IMR-90 (cell line): ENCODE measurements at regions not wholly inside any gene's neighbourhood (a gene's known extent, or its start where the extent isn't known, plus 50 kb on each side); places are given as distances from the start of the nearest gene placed in this dataset.

ENCODE experiments used
- ATAC-seq: fragments of 200-7000 bp; cut with Tn5 transposase; 2 replicates; pipeline ENCODE4 v1.9.1; 2020; ENCODE audit warnings: low read depth, mild to moderate bottlenecking, moderate library complexity
- BruUV-seq: library from RNA; stranded (reverse); fragments of 400-500 nt; replicated peaks from 2 replicates; lab custom pipeline; 2021; lab: Mats Ljungman, UMichigan
- CTCF ChIA-PET: fragments of 300-600 bp; formaldehyde crosslinking; extraction: SDS; loops from one replicate; lab custom pipeline; 2021; ENCODE audit warnings: antibody characterized with exemption; lab: Yijun Ruan, JAX
- POLR2A ChIA-PET: fragments of 300-600 bp; sonication (Branson Sonifier 250); formaldehyde crosslinking; loops from one replicate; lab custom pipeline; 2022; ENCODE audit warnings: antibody characterized with exemption; ENCODE audit not compliant: unreplicated experiment; lab: Charles Lee
- DNase-seq: peaks from one replicate; pipeline ENCODE4 v3.0.0; 2013
- H2AFZ ChIP-seq: replicated peaks from 2 replicates; pipeline ENCODE3; 2013; ENCODE audit warnings: low read length, mild to moderate bottlenecking; ENCODE audit not compliant: poor library complexity
- H2AK5ac ChIP-seq: 2 replicates; pipeline ENCODE4 v1.6.1; 2013; ENCODE audit warnings: low read depth, low read length, inconsistent platforms
- H2AK9ac ChIP-seq: replicated peaks from 2 replicates; pipeline ENCODE3; 2013; ENCODE audit warnings: mild to moderate bottlenecking, low read depth, low read length, moderate library complexity; ENCODE audit not compliant: poor library complexity
- H2BK120ac ChIP-seq: 2 replicates; pipeline ENCODE4 v1.6.1; 2013; ENCODE audit warnings: low read depth, low read length, inconsistent platforms
- H2BK15ac ChIP-seq: 3 replicates; pipeline ENCODE4 v1.6.1; 2013; ENCODE audit warnings: low read depth, low read length, inconsistent platforms
- H2BK20ac ChIP-seq: 2 replicates; pipeline ENCODE4 v1.6.1; 2013; ENCODE audit warnings: low read depth, mild to moderate bottlenecking, inconsistent platforms, low read length, moderate library complexity
- H2BK5ac ChIP-seq: 2 replicates; pipeline ENCODE4 v1.6.1; 2013; ENCODE audit warnings: mild to moderate bottlenecking, low read depth, low read length, inconsistent platforms; ENCODE audit not compliant: poor library complexity, severe bottlenecking
- H3K14ac ChIP-seq: replicated peaks from 2 replicates; pipeline ENCODE4 v1.6.1; 2013; ENCODE audit warnings: low read depth, low read length, inconsistent platforms
- H3K18ac ChIP-seq: 2 replicates; pipeline ENCODE4 v1.6.1; 2013; ENCODE audit warnings: low read depth, low read length, control low read depth
- H3K23ac ChIP-seq: 2 replicates; pipeline ENCODE4 v1.6.1; 2013; ENCODE audit warnings: low read depth, low read length, inconsistent platforms
- H3K27ac ChIP-seq: 2 replicates; pipeline ENCODE4 v1.5.1; 2013; ENCODE audit warnings: mild to moderate bottlenecking, control low read depth, low read length; ENCODE audit not compliant: insufficient read depth
- H3K27me3 ChIP-seq: 2 replicates; pipeline ENCODE4 v1.6.1; 2013; ENCODE audit warnings: low read length; ENCODE audit not compliant: control insufficient read depth, insufficient read depth
- H3K36me3 ChIP-seq: 2 replicates; pipeline ENCODE4 v1.6.1; 2013; ENCODE audit warnings: low read length, mixed read lengths; ENCODE audit not compliant: control insufficient read depth, insufficient read depth
- H3K4ac ChIP-seq: 2 replicates; pipeline ENCODE4 v1.6.1; 2013; ENCODE audit warnings: low read depth, low read length, inconsistent platforms
- H3K4me1 ChIP-seq: 2 replicates; pipeline ENCODE4 v1.6.1; 2013; ENCODE audit warnings: low read length, mixed read lengths; ENCODE audit not compliant: control insufficient read depth, insufficient read depth
- H3K4me2 ChIP-seq: 2 replicates; pipeline ENCODE4 v1.6.1; 2013; ENCODE audit warnings: low read depth, mild to moderate bottlenecking, control low read depth, low read length, moderate library complexity
- H3K4me3 ChIP-seq: 2 replicates; pipeline ENCODE4 v1.5.1; 2013; ENCODE audit warnings: low read depth, mild to moderate bottlenecking, control low read depth, low read length, moderate library complexity; ENCODE audit not compliant: insufficient read depth
- H3K56ac ChIP-seq: 2 replicates; pipeline ENCODE4 v1.6.1; 2013; ENCODE audit warnings: low read length, inconsistent platforms; ENCODE audit not compliant: insufficient read depth; ENCODE audit errors: extremely low read depth
- H3K79me1 ChIP-seq, 2 experiments: 2 replicates each; pipeline ENCODE4 v1.6.1; 2013; ENCODE audit warnings: low read length in 2 of 2, inconsistent platforms in 1 of 2, low read depth in 1 of 2
- H3K9ac ChIP-seq: 2 replicates; pipeline ENCODE4 v1.6.1; 2013; ENCODE audit warnings: low read depth, low read length, control low read depth
- H3K9me1 ChIP-seq: 2 replicates; pipeline ENCODE4 v1.6.1; 2013; ENCODE audit warnings: low read length, inconsistent platforms; ENCODE audit not compliant: insufficient read depth
- H3K9me3 ChIP-seq: 2 replicates; pipeline ENCODE4 v1.6.1; 2013; ENCODE audit warnings: low read length; ENCODE audit not compliant: control insufficient read depth, insufficient read depth
- H4K20me1 ChIP-seq: 2 replicates; pipeline ENCODE4 v1.6.1; 2013; ENCODE audit warnings: low read length, inconsistent platforms; ENCODE audit not compliant: insufficient read depth
- H4K5ac ChIP-seq: 2 replicates; pipeline ENCODE4 v1.6.1; 2013; ENCODE audit warnings: mild to moderate bottlenecking, low read depth, low read length, control low read depth
- H4K8ac ChIP-seq, 2 experiments: 2 replicates each; pipeline ENCODE4 v1.6.1; 2013; ENCODE audit warnings: low read depth in 2 of 2, low read length in 2 of 2, control low read depth in 1 of 2, inconsistent platforms in 1 of 2
- H4K91ac ChIP-seq: 2 replicates; pipeline ENCODE4 v1.6.1; 2013; ENCODE audit warnings: low read depth, low read length, inconsistent platforms; ENCODE audit not compliant: insufficient read depth
- BHLHE40 ChIP-seq: fragments of 150-350 bp; IDR thresholded peaks from 2 replicates; pipeline ENCODE4 v1.6.1; 2016; ENCODE audit warnings: mild to moderate bottlenecking, low read depth, low read length
- CEBPB ChIP-seq: IDR thresholded peaks from 2 replicates; pipeline ENCODE4 v1.6.1; 2012; ENCODE audit warnings: low read depth, low read length, improper control_type of control experiment
- CHD1 ChIP-seq: IDR thresholded peaks from 2 replicates; pipeline ENCODE4 v1.6.1; 2012; ENCODE audit warnings: low read depth, low read length, improper control_type of control experiment
- CTCF ChIP-seq: conservative IDR thresholded peaks from 2 replicates; pipeline ENCODE4 v1.5.1; 2012; ENCODE audit warnings: mild to moderate bottlenecking, low read depth, low read length, improper control_type of control experiment
- ELK1 ChIP-seq: fragments of 150-350 bp; IDR thresholded peaks from 2 replicates; pipeline ENCODE4 v1.6.1; 2016; ENCODE audit warnings: low read depth, mild to moderate bottlenecking, low read length, moderate library complexity, borderline replicate concordance
- FOS ChIP-seq: fragments of 150-350 bp; IDR thresholded peaks from 2 replicates; pipeline ENCODE4 v1.6.1; 2016; ENCODE audit warnings: low read depth, low read length
- MAFK ChIP-seq: IDR thresholded peaks from 2 replicates; pipeline ENCODE4 v1.6.1; 2012; ENCODE audit warnings: low read depth, low read length, improper control_type of control experiment
- MXI1 ChIP-seq: IDR thresholded peaks from 2 replicates; pipeline ENCODE4 v1.6.1; 2012; ENCODE audit warnings: low read depth, mild to moderate bottlenecking, low read length, moderate library complexity, borderline replicate concordance
- RAD21 ChIP-seq: IDR thresholded peaks from 2 replicates; pipeline ENCODE4 v1.6.1; 2012; ENCODE audit warnings: low read length, improper control_type of control experiment
- RFX5 ChIP-seq: IDR thresholded peaks from 2 replicates; pipeline ENCODE4 v1.8.0; 2012; ENCODE audit warnings: low read depth, mild to moderate bottlenecking, low read length, moderate library complexity
- SMC3 ChIP-seq: fragments of 150-350 bp; IDR thresholded peaks from 2 replicates; pipeline ENCODE4 v1.6.1; 2016; ENCODE audit warnings: low read depth, mild to moderate bottlenecking, antibody characterized with exemption, low read length, moderate library complexity
- dilution Hi-C: fragments of 300-500 bp; cut with HindIII; formaldehyde crosslinking; loops from one replicate; pipeline ENCODE4 v1.14.3; 2018; ENCODE audit warnings: low sequenced_read_pairs; ENCODE audit not compliant: unreplicated experiment
- in situ Hi-C: fragments of 300-500 bp; cut with MboI; formaldehyde crosslinking; loops from 3 replicates; pipeline ENCODE4 v1.14.3; 2019; ENCODE audit warnings: low sequenced_read_pairs, inconsistent platforms, mixed read lengths
- intact Hi-C: fragments of 100-400 bp; cut with micrococcal nuclease; formaldehyde crosslinking; loops from 2 replicates; pipeline ENCODE4 v1.10.0; 2022
- TF ChIP-seq, protein P1 (sequence below): fragments of 150-350 bp; IDR thresholded peaks from 2 replicates; pipeline ENCODE4 v1.6.1; 2017; ENCODE audit warnings: mild to moderate bottlenecking, antibody characterized with exemption, low read length, low read depth

DNA sequence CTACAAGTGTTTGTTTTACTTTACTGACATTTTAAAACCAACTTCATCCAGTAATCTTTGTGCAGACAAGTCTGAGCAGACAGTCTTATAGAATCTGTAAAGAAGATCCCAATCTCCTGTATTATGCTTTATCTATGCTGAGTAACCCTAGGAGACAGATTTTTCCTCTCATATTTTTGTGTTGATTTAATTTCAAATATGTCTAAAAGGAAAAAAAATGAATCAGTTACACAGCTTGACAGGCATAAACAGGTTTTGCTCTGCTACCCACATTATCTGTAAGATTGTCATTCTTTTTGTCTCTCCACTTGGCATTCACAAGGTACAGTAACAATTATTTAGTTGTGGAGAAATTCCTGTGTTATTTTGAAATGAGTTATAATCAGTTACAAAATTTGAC lies 415.0 kb downstream of the NYAP2 start:
- H3K36me3 ChIP-seq: no peaks in the 10 kb centered on the region
- H2BK5ac ChIP-seq: no peak overlapping the region
- no peak overlapping the region for H2BK120ac ChIP-seq
- BruUV-seq: no TSS peak
- no peak overlapping the region for H3K4me2 ChIP-seq
- ATAC-seq (no peak), DNase-seq (no peak)
- no peak overlapping the region for H4K5ac ChIP-seq
- no peak overlapping the region for H3K23ac ChIP-seq
- no peak overlapping the region for H4K91ac ChIP-seq
- TF ChIP-seq RAD21 (no peak), FOS (no peak), CTCF (no peak), RFX5 (no peak), CEBPB (no peak), SMC3 (no peak), MXI1 (no peak), CHD1 (no peak), BHLHE40 (no peak), ELK1 (no peak), MAFK (no peak)
- TF ChIP-seq, protein P1, sequence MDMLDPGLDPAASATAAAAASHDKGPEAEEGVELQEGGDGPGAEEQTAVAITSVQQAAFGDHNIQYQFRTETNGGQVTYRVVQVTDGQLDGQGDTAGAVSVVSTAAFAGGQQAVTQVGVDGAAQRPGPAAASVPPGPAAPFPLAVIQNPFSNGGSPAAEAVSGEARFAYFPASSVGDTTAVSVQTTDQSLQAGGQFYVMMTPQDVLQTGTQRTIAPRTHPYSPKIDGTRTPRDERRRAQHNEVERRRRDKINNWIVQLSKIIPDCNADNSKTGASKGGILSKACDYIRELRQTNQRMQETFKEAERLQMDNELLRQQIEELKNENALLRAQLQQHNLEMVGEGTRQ: no peak
- no peaks in the 10 kb centered on the region for H3K79me1 ChIP-seq
- H3K14ac ChIP-seq: no peak overlapping the region
- no peak overlapping the region for H3K56ac ChIP-seq
- H4K8ac ChIP-seq: no peak overlapping the region
- H3K9ac ChIP-seq: no peak overlapping the region
- in situ Hi-C loops (no loop called here), dilution Hi-C loops (no loop called here), intact Hi-C loops (no loop called here)
- no peak overlapping the region for H3K18ac ChIP-seq
- no peak overlapping the region for H2AFZ ChIP-seq
- H3K27ac ChIP-seq: no peak overlapping the region
- H2BK15ac ChIP-seq: no peak overlapping the region
- no peaks in the 10 kb centered on the region for H3K4me1 ChIP-seq
- H2BK20ac ChIP-seq: no peak overlapping the region
- no peak overlapping the region for H3K4ac ChIP-seq
- no peak overlapping the region for H3K4me3 ChIP-seq
- H3K27me3 ChIP-seq: no peaks in the 10 kb centered on the region
- H4K20me1 ChIP-seq: no peaks in the 10 kb centered on the region
- no peaks in the 10 kb centered on the region for H3K9me3 ChIP-seq
- POLR2A ChIA-PET: no interaction called here
- H2AK9ac ChIP-seq: no peak overlapping the region
- H3K9me1 ChIP-seq: no peaks in the 10 kb centered on the region
- CTCF ChIA-PET: no interaction called here
- no peak overlapping the region for H2AK5ac ChIP-seq
